Stimulated activated naive B cell treated with anti-CD40 and anti-IgM and Interleukin-4, amounts not matched to agents 10 μg/mL and 1 μg/mL and 100 μg/mL, for 72 hours (primary cell): ENCODE measurements at regions not wholly inside any gene's neighbourhood (a gene's known extent, or its start where the extent isn't known, plus 50 kb on each side); places are given as distances from the start of the nearest gene placed in this dataset.
A peak's percentile ranks its signal among the peaks of the same experiment; 100 is the strongest.

Experiments used
- ATAC-seq, 2 donors: fragments of 150-1000 bp; cut with Tn5 transposase; replicated peaks; 2 replicates each; pipeline ENCODE4 v1.10.0; 2021; ENCODE audit warnings: moderate library complexity in 1 of 2
- DNase-seq: peaks from one replicate; pipeline ENCODE4 v3.0.0; 2021
- H3K27ac Mint-ChIP-seq: one replicate; pipeline ENCODE4 v1.8.0; 2022; ENCODE audit warnings: mild to moderate bottlenecking, mixed read lengths
- H3K27me3 Mint-ChIP-seq, 2 donors: one replicate each; pipeline ENCODE4 v1.8.0; 2022; ENCODE audit warnings: mixed read lengths in 2 of 2
- H3K36me3 Mint-ChIP-seq, 2 donors: one replicate each; pipeline ENCODE4 v1.8.0; 2022; ENCODE audit warnings: mixed read lengths in 2 of 2, mild to moderate bottlenecking in 1 of 2
- H3K4me1 Mint-ChIP-seq, 2 donors: one replicate each; pipeline ENCODE4 v1.8.0; 2022; ENCODE audit warnings: mixed read lengths in 2 of 2, mild to moderate bottlenecking in 1 of 2
- H3K4me3 Mint-ChIP-seq, 2 donors: one replicate each; pipeline ENCODE4 v1.8.0; 2022; ENCODE audit warnings: mild to moderate bottlenecking in 2 of 2, mixed read lengths in 2 of 2, moderate library complexity in 1 of 2
- H3K9me3 Mint-ChIP-seq, 2 donors: one replicate each; pipeline ENCODE4 v1.8.0; 2022; ENCODE audit warnings: mixed read lengths in 2 of 2, mild to moderate bottlenecking in 1 of 2

GRCh38 chr11:105328061-105328460, 188.5 kb upstream of the CARD18 start:
- no peaks in the 10 kb centered on the region for H3K9me3 Mint-ChIP-seq
- ATAC-seq (no peak), DNase-seq (no peak)
- no peaks in the 10 kb centered on the region for H3K36me3 Mint-ChIP-seq
- H3K27me3 Mint-ChIP-seq: no peaks in the 10 kb centered on the region
- no peak overlapping the region for H3K27ac Mint-ChIP-seq
- H3K4me1 Mint-ChIP-seq: no peaks in the 10 kb centered on the region
- H3K4me3 Mint-ChIP-seq: no peak overlapping the region

GRCh38 chr11:105324156-105324555, 184.6 kb upstream of the CARD18 start:
- H3K36me3 Mint-ChIP-seq: no peaks in the 10 kb centered on the region
- no peak for ATAC-seq
- H3K4me3 Mint-ChIP-seq: no peak overlapping the region
- H3K27ac Mint-ChIP-seq: no peak overlapping the region
- no peaks in the 10 kb centered on the region for H3K4me1 Mint-ChIP-seq
- no peak for DNase-seq
- H3K9me3 Mint-ChIP-seq: no peaks in the 10 kb centered on the region
- no peaks in the 10 kb centered on the region for H3K27me3 Mint-ChIP-seq

- H3K4me3 Mint-ChIP-seq: no peak overlapping the region
- DNase-seq: no peak
- H3K4me1 Mint-ChIP-seq: no peaks in the 10 kb centered on the region
- H3K9me3 Mint-ChIP-seq: no peaks in the 10 kb centered on the region
- no peaks in the 10 kb centered on the region for H3K36me3 Mint-ChIP-seq
- no peak for ATAC-seq
- no peak overlapping the region for H3K27ac Mint-ChIP-seq
- H3K27me3 Mint-ChIP-seq: no peaks in the 10 kb centered on the region
Observed at GRCh38 chr11:105321696-105322095, 182.1 kb upstream of the CARD18 start.

GRCh38 chr11:105315287-105315686, 175.7 kb upstream of the CARD18 start:
- Mint-ChIP-seq H3K36me3 (no peaks in the 10 kb centered on the region), H3K27ac (no peak overlapping the region), H3K4me1 (no peaks in the 10 kb centered on the region), H3K4me3 (no peak overlapping the region), H3K27me3 (no peaks in the 10 kb centered on the region), H3K9me3 (no peaks in the 10 kb centered on the region)
- DNase-seq (no peak), ATAC-seq (peak in 1 of 2 donors; percentile 29)

- Mint-ChIP-seq H3K9me3 (no peaks in the 10 kb centered on the region), H3K27ac (no peak overlapping the region), H3K36me3 (no peaks in the 10 kb centered on the region), H3K4me3 (no peak overlapping the region), H3K27me3 (no peaks in the 10 kb centered on the region), H3K4me1 (no peaks in the 10 kb centered on the region)
- no peak for ATAC-seq
- no peak for DNase-seq
Observed at GRCh38 chr11:105312266-105312665, 172.7 kb upstream of the CARD18 start.

GRCh38 chr11:105298630-105299029, 159.1 kb upstream of the CARD18 start:
- H3K9me3 Mint-ChIP-seq: peaks cover 0 to 3% of the 10 kb centered on the region in 2 donors
- H3K4me3 Mint-ChIP-seq: no peak overlapping the region
- DNase-seq: no peak
- H3K27ac Mint-ChIP-seq: no peak overlapping the region
- no peak for ATAC-seq
- no peaks in the 10 kb centered on the region for H3K36me3 Mint-ChIP-seq
- H3K27me3 Mint-ChIP-seq: no peaks in the 10 kb centered on the region
- no peaks in the 10 kb centered on the region for H3K4me1 Mint-ChIP-seq

GRCh38 chr11:105298174-105298573, 158.6 kb upstream of the CARD18 start:
- no peaks in the 10 kb centered on the region for H3K36me3 Mint-ChIP-seq
- H3K9me3 Mint-ChIP-seq: peaks cover 0 to 5% of the 10 kb centered on the region in 2 donors
- no peak overlapping the region for H3K4me3 Mint-ChIP-seq
- no peaks in the 10 kb centered on the region for H3K4me1 Mint-ChIP-seq
- no peak for ATAC-seq
- DNase-seq: no peak
- H3K27ac Mint-ChIP-seq: no peak overlapping the region
- no peaks in the 10 kb centered on the region for H3K27me3 Mint-ChIP-seq

- Mint-ChIP-seq H3K27me3 (no peaks in the 10 kb centered on the region), H3K4me1 (no peaks in the 10 kb centered on the region), H3K4me3 (no peak overlapping the region), H3K36me3 (no peaks in the 10 kb centered on the region), H3K9me3 (peaks cover 0 to 5% of the 10 kb centered on the region in 2 donors), H3K27ac (no peak overlapping the region)
- DNase-seq (no peak), ATAC-seq (no peak)
Observed at GRCh38 chr11:105297463-105297862, 157.9 kb upstream of the CARD18 start.

GRCh38 chr11:105296806-105297205, 157.2 kb upstream of the CARD18 start:
- H3K4me1 Mint-ChIP-seq: no peaks in the 10 kb centered on the region
- DNase-seq (no peak), ATAC-seq (no peak)
- no peak overlapping the region for H3K27ac Mint-ChIP-seq
- no peaks in the 10 kb centered on the region for H3K36me3 Mint-ChIP-seq
- H3K27me3 Mint-ChIP-seq: no peaks in the 10 kb centered on the region
- H3K9me3 Mint-ChIP-seq: peaks cover 0 to 5% of the 10 kb centered on the region in 2 donors
- H3K4me3 Mint-ChIP-seq: no peak overlapping the region

- peaks cover 0 to 5% of the 10 kb centered on the region in 2 donors for H3K9me3 Mint-ChIP-seq
- no peaks in the 10 kb centered on the region for H3K27me3 Mint-ChIP-seq
- H3K4me1 Mint-ChIP-seq: no peaks in the 10 kb centered on the region
- no peaks in the 10 kb centered on the region for H3K36me3 Mint-ChIP-seq
- ATAC-seq: no peak
- no peak overlapping the region for H3K4me3 Mint-ChIP-seq
- no peak overlapping the region for H3K27ac Mint-ChIP-seq
- no peak for DNase-seq
Observed at GRCh38 chr11:105296386-105296785, 156.8 kb upstream of the CARD18 start.

- H3K27ac Mint-ChIP-seq: no peak overlapping the region
- peaks cover 0 to 4% of the 10 kb centered on the region in 2 donors for H3K9me3 Mint-ChIP-seq
- no peak overlapping the region for H3K4me3 Mint-ChIP-seq
- no peaks in the 10 kb centered on the region for H3K27me3 Mint-ChIP-seq
- no peak for ATAC-seq
- no peaks in the 10 kb centered on the region for H3K4me1 Mint-ChIP-seq
- no peaks in the 10 kb centered on the region for H3K36me3 Mint-ChIP-seq
- no peak for DNase-seq
Observed at GRCh38 chr11:105282658-105283057, 143.1 kb upstream of the CARD18 start.

GRCh38 chr11:105274631-105275030, 135.1 kb upstream of the CARD18 start:
- Mint-ChIP-seq H3K4me1 (no peaks in the 10 kb centered on the region), H3K27ac (no peak overlapping the region), H3K36me3 (no peaks in the 10 kb centered on the region), H3K9me3 (peaks cover 0 to 4% of the 10 kb centered on the region in 2 donors), H3K4me3 (no peak overlapping the region), H3K27me3 (no peaks in the 10 kb centered on the region)
- ATAC-seq (no peak), DNase-seq (no peak)

GRCh38 chr11:105273660-105274280, 134.2 kb upstream of the CARD18 start:
- Mint-ChIP-seq H3K4me3 (no peak overlapping the region), H3K36me3 (no peaks in the 10 kb centered on the region), H3K27ac (no peak overlapping the region), H3K9me3 (peaks cover 0 to 4% of the 10 kb centered on the region in 2 donors), H3K27me3 (no peaks in the 10 kb centered on the region), H3K4me1 (no peaks in the 10 kb centered on the region)
- ATAC-seq (no peak), DNase-seq (no peak)

GRCh38 chr11:105269862-105270261, 130.3 kb upstream of the CARD18 start:
- no peak for DNase-seq
- Mint-ChIP-seq H3K36me3 (no peaks in the 10 kb centered on the region), H3K27ac (no peak overlapping the region), H3K4me1 (no peaks in the 10 kb centered on the region), H3K27me3 (no peaks in the 10 kb centered on the region), H3K4me3 (no peak overlapping the region), H3K9me3 (peaks cover 0 to 4% of the 10 kb centered on the region in 2 donors)
- ATAC-seq: no peak

- H3K27ac Mint-ChIP-seq: no peak overlapping the region
- no peaks in the 10 kb centered on the region for H3K27me3 Mint-ChIP-seq
- no peaks in the 10 kb centered on the region for H3K36me3 Mint-ChIP-seq
- H3K9me3 Mint-ChIP-seq: peaks cover 0 to 4% of the 10 kb centered on the region in 2 donors
- ATAC-seq (no peak), DNase-seq (no peak)
- no peaks in the 10 kb centered on the region for H3K4me1 Mint-ChIP-seq
- no peak overlapping the region for H3K4me3 Mint-ChIP-seq
Observed at GRCh38 chr11:105268404-105269062, 129.0 kb upstream of the CARD18 start.
